AG09319 (cell line): ENCODE measurements at regions not wholly inside any gene's neighbourhood (a gene's known extent, or its start where the extent isn't known, plus 50 kb on each side); places are given as distances from the start of the nearest gene placed in this dataset.

ENCODE experiments used
- DNase-seq: peaks from one replicate; pipeline ENCODE4 v3.0.0-alpha.2; 2010; ENCODE audit warnings: low read depth; ENCODE audit errors: extremely low read depth
- CTCF ChIP-seq: IDR thresholded peaks from 2 replicates; pipeline ENCODE4 v1.5.1; 2011; ENCODE audit warnings: low read depth, mild to moderate bottlenecking, inconsistent platforms, low read length, moderate library complexity

GRCh38 chr5:135194573-135195269, 160.7 kb upstream of the PITX1 start:
- TF ChIP-seq CTCF = no peak
- DNase-seq = peak; percentile 84

DNA sequence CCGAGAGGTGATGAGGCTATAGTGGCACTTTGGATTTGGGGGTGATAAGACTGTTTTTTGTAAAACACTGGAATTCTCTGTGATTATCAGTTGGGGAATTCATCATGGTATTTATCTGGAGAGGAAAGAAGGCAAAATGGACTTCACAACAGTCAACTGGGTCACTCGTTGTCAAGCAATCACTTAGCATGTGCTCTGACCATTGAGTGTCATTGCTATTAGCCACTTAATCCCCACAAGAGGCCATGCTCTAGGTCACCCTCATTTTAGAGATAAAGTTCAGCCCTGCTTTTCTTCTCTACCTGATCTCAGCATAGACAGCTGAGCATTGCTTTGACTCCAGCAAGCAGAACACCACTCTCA, 160.1 kb upstream of the PITX1 start:
- DNase-seq = no peak
- no peak for TF ChIP-seq CTCF

- TF ChIP-seq CTCF = no peak
- DNase-seq = no peak
Measured at GRCh38 chr5:135193213-135194125, 159.4 kb upstream of the PITX1 start.

DNA sequence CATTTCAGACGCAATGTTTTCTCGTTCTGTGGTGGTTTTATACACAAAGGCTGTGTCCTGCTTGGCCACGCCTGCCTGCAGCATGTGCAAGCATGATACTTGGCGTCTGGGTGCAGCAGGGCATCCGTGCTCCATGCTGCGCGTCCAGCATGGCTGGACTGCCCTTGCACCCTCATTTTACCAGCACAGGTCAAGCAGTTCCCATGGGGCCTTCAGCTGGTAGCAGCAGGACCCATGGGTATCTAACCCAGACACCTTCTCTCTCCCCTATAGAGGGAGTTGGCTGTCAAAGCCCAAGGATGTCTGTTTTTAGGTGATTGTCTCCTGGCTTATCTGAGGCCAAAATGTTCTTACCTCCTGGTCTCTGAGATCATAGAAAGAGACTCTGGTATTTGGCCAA, 158.3 kb upstream of the PITX1 start:
- no peak for DNase-seq
- no peak for TF ChIP-seq CTCF

GRCh38 chr5:135191084-135191826, 157.2 kb upstream of the PITX1 start:
- peak; percentile 91 for TF ChIP-seq CTCF
- DNase-seq = no peak

DNA sequence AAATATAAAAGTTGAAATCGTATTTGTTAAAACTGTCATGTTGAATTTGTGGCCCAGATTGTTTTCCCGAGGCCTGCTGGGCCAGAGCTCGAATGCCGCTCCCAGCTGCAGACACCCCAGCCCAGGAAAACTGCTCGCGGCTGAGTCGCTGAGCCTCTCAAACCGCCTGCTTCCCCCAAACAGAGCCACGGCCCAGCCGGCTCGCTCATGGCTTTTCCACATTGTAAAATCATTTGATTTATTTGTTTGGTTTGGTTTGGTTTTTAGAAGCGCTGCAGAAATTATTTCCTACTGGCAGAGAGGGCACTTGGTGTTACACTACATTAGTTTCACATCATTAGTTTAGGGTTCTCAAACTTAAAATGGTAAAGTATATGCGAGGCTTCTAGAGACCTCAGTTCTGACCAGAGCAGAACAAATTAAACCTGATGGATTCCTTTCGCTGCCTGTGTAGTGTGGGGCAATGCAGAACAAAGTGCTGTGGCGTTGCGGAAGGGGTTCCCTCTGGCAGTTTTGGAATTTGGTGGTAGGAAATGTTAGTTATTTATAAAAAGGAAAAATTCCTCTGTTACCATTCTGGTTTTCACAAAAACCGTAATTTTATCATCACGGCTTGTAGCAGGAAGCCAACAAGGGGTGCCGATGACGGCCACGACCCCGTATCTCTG, 156.5 kb upstream of the PITX1 start:
- DNase-seq = no peak
- no peak for TF ChIP-seq CTCF
